Peyer's patch (tissue), 4 donors: ENCODE measurements at regions not wholly inside any gene's neighbourhood (a gene's known extent, or its start where the extent isn't known, plus 50 kb on each side); places are given as distances from the start of the nearest gene placed in this dataset.

ENCODE experiments used
- CTCF ChIP-seq, 6 experiments: fragments of 450-650 bp in 4 of 6; fragments of 200-600 bp in 2 of 6; sonication (generic) in 1 of 6; IDR thresholded peaks; one replicate each; pipeline ENCODE4 v1.5.1; 2017 to 2019; ENCODE audit warnings: antibody characterized with exemption in 6 of 6, mild to moderate bottlenecking in 3 of 6, moderate library complexity in 1 of 6
- POLR2A ChIP-seq, 2 donors: fragments of 450-650 bp; IDR thresholded peaks; one replicate each; pipeline ENCODE4 v1.5.1; 2017; ENCODE audit warnings: antibody characterized with exemption in 2 of 2, mild to moderate bottlenecking in 2 of 2, moderate library complexity in 2 of 2

GRCh38 chr1:36734356-36734755 is 251.6 kb upstream of the CSF3R start:
- no peak for TF ChIP-seq CTCF (IDR thresholded peaks at IDR 0.05)
- no peak for TF ChIP-seq POLR2A (IDR thresholded peaks at IDR 0.05)
